GM12873 (cell line): ENCODE measurements at regions not wholly inside any gene's neighbourhood (a gene's known extent, or its start where the extent isn't known, plus 50 kb on each side); places are given as distances from the start of the nearest gene placed in this dataset.

ENCODE experiments used
- TF ChIP-seq, protein P1 (sequence below): IDR thresholded peaks from 2 replicates; pipeline ENCODE4 v1.5.1; 2012; ENCODE audit warnings: low read depth, mild to moderate bottlenecking, moderate library complexity, low read length, control low read depth; ENCODE audit not compliant: insufficient read depth; ENCODE audit errors: missing control alignments

DNA sequence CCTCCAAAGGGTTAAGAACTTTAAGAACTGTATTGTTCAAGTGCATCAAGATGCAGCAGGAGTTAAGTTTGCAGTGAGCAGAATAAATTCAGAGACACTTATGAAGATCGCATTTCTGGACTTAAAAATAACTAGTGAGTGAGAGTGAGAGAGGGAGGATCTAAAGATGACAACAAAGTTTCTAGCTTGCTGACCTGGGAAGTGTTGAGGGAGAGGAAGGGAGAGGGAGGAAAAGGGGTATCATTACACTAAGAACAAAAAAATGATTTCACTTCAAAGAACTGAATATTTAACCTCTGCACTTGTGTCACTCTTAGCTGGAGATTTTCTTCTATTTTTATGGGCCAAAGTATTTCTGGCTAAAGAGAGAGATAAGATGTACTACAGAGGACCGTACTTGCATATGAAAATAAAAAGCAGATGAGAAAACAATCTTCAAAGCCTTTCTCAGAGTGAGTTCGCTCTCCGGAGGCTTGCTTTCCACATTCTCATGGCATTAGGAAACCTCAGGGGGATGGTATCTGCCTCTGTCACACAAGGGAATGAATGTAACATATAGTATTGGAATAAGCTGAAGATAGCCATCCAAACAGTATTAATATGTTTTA lies 91.4 kb upstream of the TJP1 start:
- TF ChIP-seq, protein P1, sequence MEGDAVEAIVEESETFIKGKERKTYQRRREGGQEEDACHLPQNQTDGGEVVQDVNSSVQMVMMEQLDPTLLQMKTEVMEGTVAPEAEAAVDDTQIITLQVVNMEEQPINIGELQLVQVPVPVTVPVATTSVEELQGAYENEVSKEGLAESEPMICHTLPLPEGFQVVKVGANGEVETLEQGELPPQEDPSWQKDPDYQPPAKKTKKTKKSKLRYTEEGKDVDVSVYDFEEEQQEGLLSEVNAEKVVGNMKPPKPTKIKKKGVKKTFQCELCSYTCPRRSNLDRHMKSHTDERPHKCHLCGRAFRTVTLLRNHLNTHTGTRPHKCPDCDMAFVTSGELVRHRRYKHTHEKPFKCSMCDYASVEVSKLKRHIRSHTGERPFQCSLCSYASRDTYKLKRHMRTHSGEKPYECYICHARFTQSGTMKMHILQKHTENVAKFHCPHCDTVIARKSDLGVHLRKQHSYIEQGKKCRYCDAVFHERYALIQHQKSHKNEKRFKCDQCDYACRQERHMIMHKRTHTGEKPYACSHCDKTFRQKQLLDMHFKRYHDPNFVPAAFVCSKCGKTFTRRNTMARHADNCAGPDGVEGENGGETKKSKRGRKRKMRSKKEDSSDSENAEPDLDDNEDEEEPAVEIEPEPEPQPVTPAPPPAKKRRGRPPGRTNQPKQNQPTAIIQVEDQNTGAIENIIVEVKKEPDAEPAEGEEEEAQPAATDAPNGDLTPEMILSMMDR, result no peak

DNA sequence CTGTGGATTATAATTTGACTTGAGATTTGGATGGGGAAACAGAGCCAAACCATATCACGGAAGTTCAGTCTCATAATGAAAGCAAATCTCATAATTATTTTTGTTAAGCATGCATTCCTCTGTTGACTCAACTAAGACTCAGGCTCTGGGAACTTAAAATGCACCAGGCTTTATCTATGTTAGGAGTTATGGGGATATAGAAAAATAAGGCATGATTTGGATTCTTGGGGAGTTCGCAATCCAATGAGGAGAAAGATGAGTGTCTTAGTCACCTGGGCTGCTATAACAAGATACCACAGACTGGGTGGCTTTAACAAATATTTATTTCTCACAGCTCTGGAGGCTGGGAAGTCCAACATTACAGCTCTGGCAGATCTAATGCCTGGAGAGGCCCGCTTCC lies 89.4 kb upstream of the TJP1 start:
- TF ChIP-seq, protein P1, result no peak

DNA sequence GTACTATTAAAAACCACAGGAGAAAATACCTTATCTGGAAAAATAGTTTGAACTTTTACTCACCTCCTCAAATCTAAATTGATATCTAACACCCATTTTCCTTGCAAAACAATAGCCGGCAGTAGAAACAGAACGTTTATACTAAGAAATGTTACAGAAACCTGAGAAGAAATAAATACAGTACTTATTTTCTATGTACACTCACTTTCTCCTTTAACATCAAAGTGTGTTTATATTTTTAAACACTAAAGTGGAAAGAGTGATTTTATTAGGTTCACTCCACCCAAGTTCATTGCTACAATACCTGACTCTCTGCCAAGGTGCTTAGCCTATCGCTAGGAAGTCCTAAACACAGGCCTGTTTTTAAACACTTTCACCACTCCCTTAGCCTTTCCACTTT lies 87.8 kb upstream of the TJP1 start:
- TF ChIP-seq, protein P1, result no peak

DNA sequence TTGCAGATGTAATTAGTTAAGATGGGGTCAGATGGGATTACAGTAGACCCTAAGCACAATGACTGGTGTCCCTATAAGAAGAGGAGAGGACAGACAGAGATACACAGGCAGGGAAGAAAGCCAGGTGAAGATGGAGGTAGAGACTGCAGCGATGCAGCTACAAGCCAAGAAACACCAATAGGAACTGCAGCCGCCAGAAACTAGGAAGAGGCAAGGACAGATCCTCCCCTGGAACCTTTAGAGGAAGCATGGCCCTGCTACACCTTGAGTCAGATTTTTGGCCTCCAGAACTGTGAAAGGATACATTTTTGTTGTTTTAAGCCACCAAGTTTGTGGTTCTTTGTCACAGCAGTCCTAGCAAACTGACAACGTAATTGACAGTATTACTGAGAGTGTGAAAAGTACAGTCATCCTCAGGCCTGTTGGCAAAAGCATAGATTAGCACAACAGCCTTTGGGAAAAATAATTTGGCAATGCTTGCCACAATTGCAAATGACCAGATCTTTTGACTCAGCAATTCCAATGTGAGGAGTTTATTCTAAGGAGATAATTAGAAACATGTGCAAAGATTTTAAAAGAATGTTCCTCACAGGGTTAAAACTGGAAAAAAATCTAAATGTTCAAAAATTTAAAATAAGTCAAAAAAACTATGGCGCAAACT lies 82.6 kb upstream of the TJP1 start:
- TF ChIP-seq, protein P1, result no peak

DNA sequence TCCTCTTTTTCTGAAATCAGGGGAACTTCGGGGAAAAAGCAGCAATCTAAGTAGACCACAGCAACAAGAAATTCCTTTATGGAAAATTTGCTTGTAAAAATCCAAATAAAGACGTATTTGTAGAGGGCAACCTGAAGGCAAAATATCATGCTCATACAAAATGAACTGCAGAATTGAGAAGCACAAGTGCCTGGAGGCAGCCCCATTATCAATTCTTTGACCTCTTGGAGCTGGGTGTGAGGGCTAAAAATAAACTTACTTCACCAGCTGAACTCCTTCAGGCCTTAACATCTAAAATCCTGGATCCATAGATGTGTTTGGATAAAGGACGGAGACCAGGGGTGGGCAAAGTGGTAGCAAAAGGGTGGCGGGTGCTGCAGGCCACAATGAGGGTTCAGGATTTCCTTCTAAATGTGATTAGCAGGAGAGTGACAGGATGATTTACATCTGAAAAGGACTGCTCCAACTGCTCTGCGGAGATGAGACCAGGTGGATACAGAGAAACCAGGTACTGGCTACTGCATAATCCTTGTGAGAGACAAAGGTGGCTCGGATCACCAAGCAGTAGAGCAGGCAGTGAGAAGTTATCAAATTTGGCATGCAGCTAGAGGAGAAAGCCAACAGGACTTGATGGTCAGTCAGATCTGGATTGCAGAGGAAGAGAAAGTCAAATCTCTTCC lies 81.7 kb upstream of the TJP1 start:
- TF ChIP-seq, protein P1, result no peak

DNA sequence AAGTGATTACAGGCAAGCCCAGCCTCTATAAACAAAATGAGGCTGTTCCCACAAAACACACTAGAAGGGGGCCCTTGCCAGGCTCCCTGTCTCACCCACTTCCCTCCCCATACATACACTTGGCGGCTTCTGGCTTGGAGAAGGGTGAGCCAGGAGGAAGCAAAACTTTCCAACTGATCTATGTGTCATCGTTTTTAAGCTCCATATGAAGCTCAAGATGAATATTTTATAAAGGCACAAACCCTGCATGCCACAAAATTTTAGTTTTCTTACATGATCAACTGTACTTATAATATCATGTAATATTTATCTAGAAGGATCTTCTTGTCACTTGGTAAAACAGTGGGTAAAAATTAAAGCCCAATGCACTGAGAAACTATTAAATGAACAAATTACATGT lies 80.8 kb upstream of the TJP1 start:
- TF ChIP-seq, protein P1, result no peak

DNA sequence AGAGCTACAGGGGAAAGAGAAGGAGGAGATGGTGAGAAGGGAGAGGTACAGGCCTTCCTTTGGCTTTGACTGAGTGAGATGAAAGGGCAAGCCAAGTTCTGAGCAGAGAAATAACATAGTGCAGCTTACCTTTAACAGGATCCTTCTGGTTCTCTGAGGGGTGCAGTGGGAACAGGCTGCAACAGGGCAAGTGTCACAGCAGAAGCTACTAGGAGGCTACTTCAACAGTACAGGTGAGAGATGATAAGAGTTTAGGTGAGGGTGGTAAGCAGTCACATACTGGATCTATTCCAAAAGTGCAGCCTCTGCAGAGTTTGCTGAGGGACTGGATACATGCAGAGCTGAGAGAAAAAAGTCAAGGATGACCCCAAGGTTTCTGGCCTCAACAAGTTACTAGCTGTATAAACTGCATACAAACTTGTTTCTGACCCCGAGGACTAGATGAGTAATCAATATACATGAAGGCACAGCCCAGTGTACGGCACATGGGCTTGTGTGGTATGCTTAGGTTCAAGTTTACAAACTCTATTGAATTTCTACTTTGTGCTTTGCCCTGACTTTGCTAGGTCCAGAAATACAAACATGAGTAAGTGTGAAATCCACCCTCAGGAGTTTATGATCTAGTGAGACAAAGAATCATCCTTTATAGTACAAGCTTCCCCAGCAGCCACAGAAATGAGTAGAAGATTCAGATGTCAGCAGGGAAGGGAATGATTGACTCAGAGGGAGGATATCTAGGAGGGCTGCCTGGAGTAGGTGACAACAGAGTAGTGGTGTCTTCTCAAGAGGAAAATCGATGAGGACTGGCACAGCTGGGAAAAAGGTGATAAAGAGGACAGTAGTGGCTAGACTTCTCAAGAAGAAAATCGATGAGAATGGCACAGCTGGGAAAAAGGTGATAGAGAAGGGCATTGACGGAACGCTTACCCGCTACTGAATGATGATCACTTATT lies 78.2 kb upstream of the TJP1 start:
- TF ChIP-seq, protein P1, result no peak
